GM12872 (cell line): ENCODE measurements at regions not wholly inside any gene's neighbourhood (a gene's known extent, or its start where the extent isn't known, plus 50 kb on each side); places are given as distances from the start of the nearest gene placed in this dataset.

Experiments
- CTCF ChIP-seq: IDR thresholded peaks from 3 replicates; pipeline ENCODE4 v1.5.1; 2011; ENCODE audit warnings: low read depth, mild to moderate bottlenecking, low read length, moderate library complexity; ENCODE audit not compliant: insufficient read depth

GRCh38 chr4:173767650-173768049 is 237.6 kb upstream of the HAND2 start:
- no peak for TF ChIP-seq CTCF

- no peak for TF ChIP-seq CTCF
Measured at GRCh38 chr4:173766171-173766600, 236.2 kb upstream of the HAND2 start.

GRCh38 chr4:173765751-173766150 is 235.7 kb upstream of the HAND2 start:
- TF ChIP-seq CTCF = no peak

GRCh38 chr4:173763389-173763788 is 233.4 kb upstream of the HAND2 start:
- TF ChIP-seq CTCF = no peak

- no peak for TF ChIP-seq CTCF
Measured at GRCh38 chr4:173761938-173762337, 231.9 kb upstream of the HAND2 start.

- TF ChIP-seq CTCF = no peak
Measured at GRCh38 chr4:173761236-173761635, 231.2 kb upstream of the HAND2 start.

- TF ChIP-seq CTCF = no peak
Measured at GRCh38 chr4:173758132-173758531, 228.1 kb upstream of the HAND2 start.

GRCh38 chr4:173753408-173753807 is 223.4 kb upstream of the HAND2 start:
- no peak for TF ChIP-seq CTCF
